ENCODE measurements at regions not wholly inside any gene's neighbourhood (a gene's known extent, or its start where the extent isn't known, plus 50 kb on each side); places are given as distances from the start of the nearest gene placed in this dataset.
"Not testable (repeated sequence)": the region's sequence is repeated elsewhere in the genome, so short reads cannot be mapped to it uniquely, and the experiment has no call there.

GRCh38 chr6:8930009-8930408 is 494.7 kb upstream of the SLC35B3 start:
- H3K27ac Mint-ChIP-seq: no peak overlapping the region
- ATAC-seq: no peak
- H3K9me3 Mint-ChIP-seq: peaks cover 0 to 4% of the 10 kb centered on the region in 2 donors
- no peak for DNase-seq (ENCODE audit: low spot score in 2 of 2)
- H3K36me3 Mint-ChIP-seq: no peaks in the 10 kb centered on the region

- not testable (repeated sequence) for H3K9me3 Mint-ChIP-seq; H3K27ac Mint-ChIP-seq; ATAC-seq; DNase-seq (ENCODE audit: low spot score in 2 of 2); H3K36me3 Mint-ChIP-seq
Measured at GRCh38 chr6:8920244-8920643, 484.9 kb upstream of the SLC35B3 start.

- H3K36me3 Mint-ChIP-seq: no peaks in the 10 kb centered on the region
- DNase-seq (ENCODE audit: low spot score in 2 of 2) (no peak), ATAC-seq (no peak)
- no peak overlapping the region for H3K27ac Mint-ChIP-seq
- H3K9me3 Mint-ChIP-seq: peaks cover 7 to 11% of the 10 kb centered on the region in 2 donors
Measured at GRCh38 chr6:8918196-8918595, 482.9 kb upstream of the SLC35B3 start.

GRCh38 chr6:8914700-8915099 is 479.4 kb upstream of the SLC35B3 start:
- ATAC-seq (no peak), DNase-seq (ENCODE audit: low spot score in 2 of 2) (no peak)
- H3K36me3 Mint-ChIP-seq: peaks cover 0 to 4% of the 10 kb centered on the region in 2 donors
- peaks cover 14 to 17% of the 10 kb centered on the region in 2 donors for H3K9me3 Mint-ChIP-seq
- H3K27ac Mint-ChIP-seq: no peak overlapping the region

GRCh38 chr6:8908638-8909037 is 473.3 kb upstream of the SLC35B3 start:
- no peak for ATAC-seq
- H3K36me3 Mint-ChIP-seq: peaks cover 0 to 10% of the 10 kb centered on the region in 2 donors
- H3K27ac Mint-ChIP-seq: no peak overlapping the region
- no peak for DNase-seq (ENCODE audit: low spot score in 2 of 2)
- H3K9me3 Mint-ChIP-seq: peaks cover 6 to 18% of the 10 kb centered on the region in 2 donors

- ATAC-seq (no peak), DNase-seq (ENCODE audit: low spot score in 2 of 2) (no peak)
- Mint-ChIP-seq H3K9me3 (peaks cover 3 to 6% of the 10 kb centered on the region in 2 donors), H3K27ac (no peak overlapping the region), H3K36me3 (peaks cover 0 to 6% of the 10 kb centered on the region in 2 donors)
Measured at GRCh38 chr6:8906699-8907098, 471.4 kb upstream of the SLC35B3 start.

GRCh38 chr6:8905757-8906156 is 470.4 kb upstream of the SLC35B3 start:
- Mint-ChIP-seq H3K36me3 (peaks cover 0 to 6% of the 10 kb centered on the region in 2 donors), H3K9me3 (peaks cover 6 to 7% of the 10 kb centered on the region in 2 donors), H3K27ac (no peak overlapping the region)
- ATAC-seq: no peak
- no peak for DNase-seq (ENCODE audit: low spot score in 2 of 2)

GRCh38 chr6:8904754-8905153 is 469.4 kb upstream of the SLC35B3 start:
- ATAC-seq (no peak), DNase-seq (ENCODE audit: low spot score in 2 of 2) (no peak)
- H3K9me3 Mint-ChIP-seq: peaks cover 6 to 7% of the 10 kb centered on the region in 2 donors
- no peak overlapping the region for H3K27ac Mint-ChIP-seq
- peaks cover 0 to 6% of the 10 kb centered on the region in 2 donors for H3K36me3 Mint-ChIP-seq

GRCh38 chr6:8900056-8900455 is 464.7 kb upstream of the SLC35B3 start:
- no peak for ATAC-seq
- DNase-seq (ENCODE audit: low spot score in 2 of 2): no peak
- peaks cover 6 to 7% of the 10 kb centered on the region in 2 donors for H3K9me3 Mint-ChIP-seq
- peaks cover 0 to 6% of the 10 kb centered on the region in 2 donors for H3K36me3 Mint-ChIP-seq
- no peak overlapping the region for H3K27ac Mint-ChIP-seq

GRCh38 chr6:8889514-8889913 is 454.2 kb upstream of the SLC35B3 start:
- DNase-seq (ENCODE audit: low spot score in 2 of 2): no peak
- H3K9me3 Mint-ChIP-seq: no peaks in the 10 kb centered on the region
- ATAC-seq: no peak
- H3K27ac Mint-ChIP-seq: no peak overlapping the region
- no peaks in the 10 kb centered on the region for H3K36me3 Mint-ChIP-seq

GRCh38 chr6:8888468-8888867 is 453.1 kb upstream of the SLC35B3 start:
- H3K36me3 Mint-ChIP-seq: no peaks in the 10 kb centered on the region
- no peak for ATAC-seq

GRCh38 chr6:8881663-8882062 is 446.3 kb upstream of the SLC35B3 start:
- ATAC-seq (no peak), DNase-seq (ENCODE audit: low spot score in 2 of 2) (no peak)
- Mint-ChIP-seq H3K9me3 (peaks cover 5 to 13% of the 10 kb centered on the region in 2 donors), H3K36me3 (no peaks in the 10 kb centered on the region), H3K27ac (no peak overlapping the region)

More at GRCh38 chr6:8888468-8888867, 453.1 kb upstream of the SLC35B3 start:
- H3K27ac Mint-ChIP-seq: no peak overlapping the region
- H3K9me3 Mint-ChIP-seq: peaks cover 0 to 8% of the 10 kb centered on the region in 2 donors
- no peak for DNase-seq (ENCODE audit: low spot score in 2 of 2)

GRCh38 chr6:8879334-8879733 is 444.0 kb upstream of the SLC35B3 start:
- peaks cover 5 to 12% of the 10 kb centered on the region in 2 donors for H3K9me3 Mint-ChIP-seq
- H3K36me3 Mint-ChIP-seq: no peaks in the 10 kb centered on the region
- H3K27ac Mint-ChIP-seq: no peak overlapping the region
- no peak for ATAC-seq
- DNase-seq (ENCODE audit: low spot score in 2 of 2): no peak

- Mint-ChIP-seq H3K9me3 (peaks cover 5% of the 10 kb centered on the region in 2 donors), H3K27ac (no peak overlapping the region), H3K36me3 (no peaks in the 10 kb centered on the region)
- no peak for DNase-seq (ENCODE audit: low spot score in 2 of 2)
- no peak for ATAC-seq
Measured at GRCh38 chr6:8875986-8876385, 440.6 kb upstream of the SLC35B3 start.

GRCh38 chr6:8872589-8872988 is 437.2 kb upstream of the SLC35B3 start:
- no peak for ATAC-seq
- no peaks in the 10 kb centered on the region for H3K9me3 Mint-ChIP-seq
- H3K27ac Mint-ChIP-seq: no peak overlapping the region
- H3K36me3 Mint-ChIP-seq: no peaks in the 10 kb centered on the region
- no peak for DNase-seq (ENCODE audit: low spot score in 2 of 2)

GRCh38 chr6:8865451-8865850 is 430.1 kb upstream of the SLC35B3 start:
- ATAC-seq (no peak), DNase-seq (ENCODE audit: low spot score in 2 of 2) (no peak)
- Mint-ChIP-seq H3K36me3 (no peaks in the 10 kb centered on the region), H3K27ac (no peak overlapping the region), H3K9me3 (no peaks in the 10 kb centered on the region)

GRCh38 chr6:8860671-8861070 is 425.3 kb upstream of the SLC35B3 start:
- DNase-seq (ENCODE audit: low spot score in 2 of 2) (no peak), ATAC-seq (no peak)
- H3K36me3 Mint-ChIP-seq: no peaks in the 10 kb centered on the region
- no peak overlapping the region for H3K27ac Mint-ChIP-seq
- no peaks in the 10 kb centered on the region for H3K9me3 Mint-ChIP-seq

- H3K9me3 Mint-ChIP-seq: no peaks in the 10 kb centered on the region
- DNase-seq (ENCODE audit: low spot score in 2 of 2): no peak
- no peak for ATAC-seq
- no peak overlapping the region for H3K27ac Mint-ChIP-seq
- no peaks in the 10 kb centered on the region for H3K36me3 Mint-ChIP-seq
Measured at GRCh38 chr6:8859501-8859900, 424.2 kb upstream of the SLC35B3 start.

- H3K27ac Mint-ChIP-seq: no peak overlapping the region
- no peak for DNase-seq (ENCODE audit: low spot score in 2 of 2)
- no peak for ATAC-seq
Measured at GRCh38 chr6:8858854-8859331, 423.5 kb upstream of the SLC35B3 start.

More at GRCh38 chr6:8858854-8859331, 423.5 kb upstream of the SLC35B3 start:
- Mint-ChIP-seq H3K9me3 (no peaks in the 10 kb centered on the region), H3K36me3 (no peaks in the 10 kb centered on the region)

Data from activated naive CD4-positive, alpha-beta T cell treated with anti-CD3 and anti-CD28 coated beads, Interleukin-2, amount 50 U/mL, for 72 hours (primary cell).